Activated CD4-positive, alpha-beta memory T cell treated with anti-CD3 and anti-CD28 coated beads, Interleukin-2, amount 10 ng/mL, durations not matched to agents 7 days and 5 days (primary cell): ENCODE measurements at regions not wholly inside any gene's neighbourhood (a gene's known extent, or its start where the extent isn't known, plus 50 kb on each side); places are given as distances from the start of the nearest gene placed in this dataset.
"Not testable (repeated sequence)": the region's sequence is repeated elsewhere in the genome, so short reads cannot be mapped to it uniquely, and the experiment has no call there.

ENCODE experiments used
- CTCF ChIA-PET: fragments of 350-600 bp; sonication (Branson Sonifier 250); formaldehyde crosslinking; loops from one replicate; lab custom pipeline; 2021; ENCODE audit warnings: antibody characterized with exemption, inconsistent platforms; lab: Charles Lee
- POLR2A ChIA-PET: fragments of 350-600 bp; sonication (Branson Sonifier 250); formaldehyde crosslinking; loops from one replicate; lab custom pipeline; 2021; ENCODE audit warnings: antibody characterized with exemption; lab: Charles Lee
- DNase-seq: peaks from one replicate; pipeline ENCODE4 v3.0.0-alpha.2; 2020
- H3K27ac Mint-ChIP-seq: one replicate; pipeline ENCODE4 v1.8.0; 2021; ENCODE audit warnings: mild to moderate bottlenecking, mixed read lengths
- H3K27me3 Mint-ChIP-seq: one replicate; pipeline ENCODE4 v1.8.0; 2021; ENCODE audit warnings: mixed read lengths
- H3K36me3 Mint-ChIP-seq: one replicate; pipeline ENCODE4 v1.8.0; 2021; ENCODE audit warnings: low read depth, mixed read lengths
- H3K4me1 Mint-ChIP-seq: one replicate; pipeline ENCODE4 v1.8.0; 2021; ENCODE audit warnings: mixed read lengths
- H3K4me3 Mint-ChIP-seq: one replicate; pipeline ENCODE4 v1.8.0; 2021; ENCODE audit warnings: mild to moderate bottlenecking, mixed read lengths
- H3K9me3 Mint-ChIP-seq: one replicate; pipeline ENCODE4 v1.8.0; 2021; ENCODE audit warnings: mixed read lengths

- Mint-ChIP-seq H3K4me1 (peaks cover 59% of the 10 kb centered on the region), H3K27me3 (no peaks in the 10 kb centered on the region), H3K36me3 (peaks cover 64% of the 10 kb centered on the region), H3K27ac (peak overlapping the region; percentile 61), H3K4me3 (no peak overlapping the region), H3K9me3 (no peaks in the 10 kb centered on the region)
- no peak for DNase-seq
- POLR2A ChIA-PET = interaction anchor here (0.9 to 1.0 kb wide), 2 partner anchors 14 to 30 kb away, joined by 3 to 4 read pairs; no protein-coding TSS in a partner anchor
- CTCF ChIA-PET = interaction anchor here (2.1 kb wide), 1 partner anchor 14 kb away, joined by 7 read pairs; no protein-coding TSS in a partner anchor
Observed at GRCh38 chrX:45815441-45815840, 614.8 kb upstream of the DIPK2B start.

DNA sequence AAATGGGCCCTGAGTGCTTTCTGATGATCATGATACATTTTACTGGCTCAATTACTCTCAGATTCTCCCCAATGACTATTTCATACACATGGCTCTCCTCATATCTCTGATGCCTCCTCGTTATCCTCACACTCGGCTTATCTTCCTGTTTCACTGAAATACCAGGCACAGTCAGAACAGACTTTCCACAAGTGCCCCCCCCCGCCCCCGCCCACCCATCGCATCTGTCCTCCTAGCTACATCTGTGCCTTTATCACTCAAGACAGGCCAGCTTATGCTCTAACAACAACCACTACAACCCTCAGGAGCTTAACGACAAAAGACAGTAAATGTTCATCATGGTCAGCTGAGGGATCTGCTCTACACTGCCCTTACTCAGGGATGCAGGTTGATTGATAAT lies 610.6 kb upstream of the DIPK2B start:
- H3K9me3 Mint-ChIP-seq = no peaks in the 10 kb centered on the region
- CTCF ChIA-PET = no interaction called here
- peaks cover 92% of the 10 kb centered on the region for H3K4me1 Mint-ChIP-seq
- DNase-seq = no peak
- H3K27me3 Mint-ChIP-seq = no peaks in the 10 kb centered on the region
- POLR2A ChIA-PET = interaction anchor here (1.6 kb wide), 1 partner anchor 33 kb away, joined by 5 read pairs; no protein-coding TSS in a partner anchor
- H3K36me3 Mint-ChIP-seq = peaks cover 65% of the 10 kb centered on the region
- H3K27ac Mint-ChIP-seq = peak overlapping the region; percentile 69
- no peak overlapping the region for H3K4me3 Mint-ChIP-seq

DNA sequence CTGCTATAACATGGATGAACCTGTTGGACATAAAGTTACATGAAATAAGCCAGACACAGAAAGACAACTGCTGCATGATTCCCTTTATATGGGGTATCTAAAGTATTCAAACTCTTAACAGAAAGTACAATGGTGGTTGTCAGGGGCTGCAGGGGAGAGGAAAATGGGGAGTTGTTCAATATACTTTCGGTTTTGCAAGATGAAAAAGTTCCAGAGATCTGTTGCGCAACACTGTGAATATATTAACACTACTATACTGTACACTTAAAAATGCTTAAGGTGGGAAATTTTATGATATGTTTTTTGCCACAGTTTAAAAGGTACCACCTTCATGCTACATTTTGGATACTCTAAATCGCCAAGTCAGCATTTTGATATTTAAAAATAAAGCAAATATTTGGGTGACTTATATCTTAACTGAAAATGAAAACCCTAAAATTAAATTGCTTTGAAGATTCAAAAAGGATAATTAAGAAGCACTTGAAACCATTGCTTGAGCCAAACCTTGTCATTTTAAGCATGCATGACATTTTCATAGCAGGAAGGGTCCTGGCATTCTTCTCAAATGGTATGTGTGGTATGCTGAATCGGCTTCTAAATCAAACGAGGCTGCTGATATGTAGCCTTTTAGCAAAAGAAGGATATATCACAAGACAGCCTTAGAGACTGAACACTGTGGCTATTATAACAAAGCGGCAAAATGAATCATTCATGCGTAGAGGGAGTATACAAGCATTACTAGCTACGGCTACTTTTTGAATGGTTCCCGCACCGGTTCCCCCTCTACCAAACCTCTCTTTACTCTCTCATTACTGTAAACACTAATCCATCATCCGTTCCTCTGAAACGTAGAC lies 607.1 kb upstream of the DIPK2B start:
- Mint-ChIP-seq H3K36me3 (peaks cover 51% of the 10 kb centered on the region), H3K27ac (peak overlapping the region; percentile 93), H3K9me3 (no peaks in the 10 kb centered on the region), H3K27me3 (no peaks in the 10 kb centered on the region), H3K4me3 (peak overlapping the region; percentile 76), H3K4me1 (peaks cover 88% of the 10 kb centered on the region)
- DNase-seq = no peak
- CTCF ChIA-PET = interaction anchor here (0.8 to 1.2 kb wide), 3 partner anchors 32 to 43 kb away, joined by 3 to 4 read pairs (median 4); no protein-coding TSS in a partner anchor
- POLR2A ChIA-PET = interaction anchor here (0.8 to 3.0 kb wide), 13 partner anchors 9 to 50 kb away, joined by 3 to 17 read pairs (median 5); no protein-coding TSS in a partner anchor

GRCh38 chrX:45806410-45807121 lies 605.9 kb upstream of the DIPK2B start:
- POLR2A ChIA-PET = interaction anchor here (0.8 to 3.0 kb wide), 19 partner anchors 8 to 934 kb away, joined by 3 to 17 read pairs (median 3); partner anchors contain the start of gene KDM6A
- H3K4me1 Mint-ChIP-seq = peaks cover 90% of the 10 kb centered on the region

GRCh38 chrX:45804276-45804675 lies 603.6 kb upstream of the DIPK2B start:
- POLR2A ChIA-PET = no interaction called here
- Mint-ChIP-seq H3K4me3 (no peak overlapping the region), H3K27ac (peak overlapping the region; percentile 76), H3K27me3 (no peaks in the 10 kb centered on the region), H3K9me3 (no peaks in the 10 kb centered on the region), H3K4me1 (peaks cover 82% of the 10 kb centered on the region), H3K36me3 (peaks cover 29% of the 10 kb centered on the region)
- CTCF ChIA-PET = no interaction called here
- no peak for DNase-seq

More at GRCh38 chrX:45806410-45807121, 605.9 kb upstream of the DIPK2B start:
- Mint-ChIP-seq H3K9me3 (no peaks in the 10 kb centered on the region), H3K27me3 (no peaks in the 10 kb centered on the region), H3K4me3 (peak overlapping the region; percentile 76), H3K36me3 (peaks cover 42% of the 10 kb centered on the region), H3K27ac (peak overlapping the region; percentile 93)
- peak; percentile 58 for DNase-seq
- CTCF ChIA-PET = interaction anchor here (1.2 to 2.0 kb wide), 3 partner anchors 13 to 42 kb away, joined by 3 to 8 read pairs (median 4); no protein-coding TSS in a partner anchor

GRCh38 chrX:45803383-45803921 lies 602.8 kb upstream of the DIPK2B start:
- H3K4me3 Mint-ChIP-seq = peak overlapping the region; percentile 42
- H3K27ac Mint-ChIP-seq = peak overlapping the region; percentile 76
- ChIA-PET POLR2A (interaction anchor here (1.0 to 2.5 kb wide), 4 partner anchors 9 to 46 kb away, joined by 3 to 8 read pairs (median 4); no protein-coding TSS in a partner anchor), CTCF (interaction anchor here (2.9 kb wide), 1 partner anchor 42 kb away, joined by 11 read pairs; no protein-coding TSS in a partner anchor)
- H3K9me3 Mint-ChIP-seq = no peaks in the 10 kb centered on the region
- H3K36me3 Mint-ChIP-seq = peaks cover 27% of the 10 kb centered on the region
- peaks cover 82% of the 10 kb centered on the region for H3K4me1 Mint-ChIP-seq
- H3K27me3 Mint-ChIP-seq = no peaks in the 10 kb centered on the region
- DNase-seq = peak; percentile 47

- Mint-ChIP-seq H3K27me3 (no peaks in the 10 kb centered on the region), H3K4me1 (peaks cover 82% of the 10 kb centered on the region), H3K9me3 (no peaks in the 10 kb centered on the region), H3K27ac (peak overlapping the region; percentile 73), H3K36me3 (peaks cover 23% of the 10 kb centered on the region), H3K4me3 (peak overlapping the region; percentile 48)
- DNase-seq = no peak
- POLR2A ChIA-PET = interaction anchor here (0.6 to 2.5 kb wide), 10 partner anchors 14 to 115 kb away, joined by 3 to 8 read pairs (median 4); no protein-coding TSS in a partner anchor
- CTCF ChIA-PET = interaction anchor here (0.6 to 2.9 kb wide), 16 partner anchors 15 to 575 kb away, joined by 3 to 11 read pairs (median 4); no protein-coding TSS in a partner anchor
Observed at GRCh38 chrX:45801554-45801953, 600.9 kb upstream of the DIPK2B start.

- CTCF ChIA-PET = interaction anchor here (0.7 to 2.9 kb wide), 11 partner anchors 14 to 323 kb away, joined by 3 to 11 read pairs (median 4); no protein-coding TSS in a partner anchor
- H3K27me3 Mint-ChIP-seq, H3K9me3 Mint-ChIP-seq: not testable (repeated sequence)
- POLR2A ChIA-PET = interaction anchor here (1.0 to 2.3 kb wide), 6 partner anchors 15 to 50 kb away, joined by 3 to 8 read pairs (median 4); no protein-coding TSS in a partner anchor
- peaks cover 22% of the 10 kb centered on the region for H3K36me3 Mint-ChIP-seq
- DNase-seq = peak; percentile 71
- H3K4me1 Mint-ChIP-seq = peaks cover 82% of the 10 kb centered on the region
- H3K4me3 Mint-ChIP-seq = peak overlapping the region; percentile 48
- H3K27ac Mint-ChIP-seq = peak overlapping the region; percentile 73
Observed at GRCh38 chrX:45800746-45801453, 600.2 kb upstream of the DIPK2B start.

DNA sequence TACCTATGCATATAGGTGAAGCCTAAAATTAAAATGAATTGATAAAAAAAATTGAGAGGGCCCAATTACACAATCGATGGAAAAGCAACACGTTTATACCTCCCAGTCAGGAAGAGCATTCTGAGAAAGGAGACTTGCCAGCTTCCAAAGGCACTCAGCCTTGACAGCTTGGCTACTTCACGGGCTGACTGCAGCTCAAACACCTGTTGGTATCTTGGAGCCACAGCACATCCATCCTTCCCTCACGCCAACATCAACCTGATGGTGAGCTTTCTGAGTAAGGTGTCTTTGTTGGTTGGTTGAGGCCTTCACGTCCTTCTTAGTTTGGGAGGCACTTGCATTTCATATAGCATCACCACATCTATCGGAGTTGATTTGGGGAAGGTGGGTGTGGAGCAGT lies 598.9 kb upstream of the DIPK2B start:
- Mint-ChIP-seq H3K4me1 (peaks cover 85% of the 10 kb centered on the region), H3K4me3 (peak overlapping the region; percentile 43), H3K27me3 (no peaks in the 10 kb centered on the region), H3K27ac (peak overlapping the region; percentile 72), H3K9me3 (no peaks in the 10 kb centered on the region), H3K36me3 (peaks cover 23% of the 10 kb centered on the region)
- no peak for DNase-seq
- ChIA-PET CTCF (no interaction called here), POLR2A (interaction anchor here (1.1 kb wide), 1 partner anchor 29 kb away, joined by 4 read pairs; no protein-coding TSS in a partner anchor)

DNA sequence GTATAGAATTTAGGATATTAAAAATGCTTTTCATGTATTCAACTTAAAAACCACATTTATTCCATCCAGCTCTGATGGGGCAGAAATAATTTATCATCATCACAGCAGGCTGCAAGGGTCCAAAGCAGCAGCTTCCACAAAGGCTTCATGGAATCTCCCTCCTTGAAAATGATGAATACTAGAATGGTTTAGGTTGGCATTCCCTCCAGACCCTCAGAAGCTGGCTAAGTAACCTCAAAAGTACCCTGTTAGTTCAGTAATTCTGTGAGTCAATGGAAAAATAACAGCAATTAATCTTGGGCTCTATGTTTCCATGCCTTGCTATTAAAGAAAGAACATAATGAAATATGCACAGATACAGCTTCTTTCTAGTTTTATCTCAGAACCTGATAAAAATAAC lies 594.9 kb upstream of the DIPK2B start:
- no peak for DNase-seq
- peaks cover 84% of the 10 kb centered on the region for H3K4me1 Mint-ChIP-seq
- POLR2A ChIA-PET = no interaction called here
- no peak overlapping the region for H3K27ac Mint-ChIP-seq
- CTCF ChIA-PET = no interaction called here
- H3K36me3 Mint-ChIP-seq = peaks cover 39% of the 10 kb centered on the region
- no peak overlapping the region for H3K4me3 Mint-ChIP-seq
- no peaks in the 10 kb centered on the region for H3K27me3 Mint-ChIP-seq
- no peaks in the 10 kb centered on the region for H3K9me3 Mint-ChIP-seq

DNA sequence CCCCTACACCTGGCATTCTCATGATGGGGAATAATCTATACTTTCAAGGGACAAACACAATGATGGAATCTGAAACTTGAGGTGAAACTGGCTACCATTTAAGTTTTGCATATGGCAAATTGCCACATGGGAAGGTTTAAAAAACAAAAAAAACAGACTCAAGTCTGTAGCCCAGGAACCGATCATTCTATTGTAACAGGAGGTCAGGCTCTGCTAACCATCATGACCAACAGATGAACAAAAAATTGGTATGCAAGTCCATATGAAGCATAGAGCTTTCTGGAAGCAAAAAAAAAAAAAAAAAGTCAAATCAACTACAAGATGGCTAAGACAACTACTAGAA lies 594.3 kb upstream of the DIPK2B start:
- H3K27ac Mint-ChIP-seq = peak overlapping the region; percentile 10
- H3K9me3 Mint-ChIP-seq = no peaks in the 10 kb centered on the region
- peaks cover 85% of the 10 kb centered on the region for H3K4me1 Mint-ChIP-seq
- no peak overlapping the region for H3K4me3 Mint-ChIP-seq
- peaks cover 39% of the 10 kb centered on the region for H3K36me3 Mint-ChIP-seq
- no peak for DNase-seq
- H3K27me3 Mint-ChIP-seq = no peaks in the 10 kb centered on the region
- CTCF ChIA-PET = interaction anchor here (2.3 kb wide), 1 partner anchor 25 kb away, joined by 7 read pairs; no protein-coding TSS in a partner anchor
- POLR2A ChIA-PET = interaction anchor here (0.8 to 1.8 kb wide), 3 partner anchors 8 to 35 kb away, joined by 3 to 10 read pairs (median 3); no protein-coding TSS in a partner anchor
